ENCODE measurements at regions not wholly inside any gene's neighbourhood (a gene's known extent, or its start where the extent isn't known, plus 50 kb on each side); places are given as distances from the start of the nearest gene placed in this dataset.
"Not testable (repeated sequence)": the region's sequence is repeated elsewhere in the genome, so short reads cannot be mapped to it uniquely, and the experiment has no call there.

DNA sequence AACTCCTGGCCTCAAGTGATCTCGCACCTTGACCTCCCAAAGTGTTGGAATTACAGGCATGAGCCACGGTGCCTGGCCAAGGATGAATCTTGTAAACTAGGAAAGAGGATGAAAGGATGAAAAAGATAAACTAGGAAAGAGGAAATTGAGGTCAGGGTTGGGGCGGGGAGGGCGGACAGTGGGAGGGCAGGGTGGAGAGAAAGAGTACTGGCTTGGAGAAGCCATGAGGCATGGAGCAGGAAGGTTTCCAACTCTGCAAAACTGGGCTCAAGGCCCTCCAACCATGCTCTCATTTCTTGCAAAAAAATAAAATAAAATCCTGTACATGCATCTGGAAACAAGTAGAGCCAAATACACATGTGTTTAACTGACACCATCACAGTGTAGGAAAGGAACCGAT, 256.6 kb upstream of the SGK1 start:
- Histone ChIP-seq H3K4me3 (IDR thresholded peaks at IDR 0.05; ENCODE audit: insufficient read depth, low read depth, low read length) (no peak overlapping the region), H3K36me3 (ENCODE audit: insufficient read depth) (no peaks in the 10 kb centered on the region), H3K27ac (no peak overlapping the region), H3K9ac (no peak overlapping the region), H4K20me1 (ENCODE audit: insufficient read depth) (no peaks in the 10 kb centered on the region), H3K27me3 (ENCODE audit: insufficient read depth, low read depth) (no peaks in the 10 kb centered on the region), H3K4me1 (ENCODE audit: low read depth, poor library complexity, severe bottlenecking) (peaks cover 6% of the 10 kb centered on the region), H2AFZ (ENCODE audit: low read depth) (no peak overlapping the region), H3K4me2 (no peak overlapping the region), H3K79me2 (ENCODE audit: insufficient read depth, low read depth) (no peaks in the 10 kb centered on the region)
- TF ChIP-seq, protein P1, sequence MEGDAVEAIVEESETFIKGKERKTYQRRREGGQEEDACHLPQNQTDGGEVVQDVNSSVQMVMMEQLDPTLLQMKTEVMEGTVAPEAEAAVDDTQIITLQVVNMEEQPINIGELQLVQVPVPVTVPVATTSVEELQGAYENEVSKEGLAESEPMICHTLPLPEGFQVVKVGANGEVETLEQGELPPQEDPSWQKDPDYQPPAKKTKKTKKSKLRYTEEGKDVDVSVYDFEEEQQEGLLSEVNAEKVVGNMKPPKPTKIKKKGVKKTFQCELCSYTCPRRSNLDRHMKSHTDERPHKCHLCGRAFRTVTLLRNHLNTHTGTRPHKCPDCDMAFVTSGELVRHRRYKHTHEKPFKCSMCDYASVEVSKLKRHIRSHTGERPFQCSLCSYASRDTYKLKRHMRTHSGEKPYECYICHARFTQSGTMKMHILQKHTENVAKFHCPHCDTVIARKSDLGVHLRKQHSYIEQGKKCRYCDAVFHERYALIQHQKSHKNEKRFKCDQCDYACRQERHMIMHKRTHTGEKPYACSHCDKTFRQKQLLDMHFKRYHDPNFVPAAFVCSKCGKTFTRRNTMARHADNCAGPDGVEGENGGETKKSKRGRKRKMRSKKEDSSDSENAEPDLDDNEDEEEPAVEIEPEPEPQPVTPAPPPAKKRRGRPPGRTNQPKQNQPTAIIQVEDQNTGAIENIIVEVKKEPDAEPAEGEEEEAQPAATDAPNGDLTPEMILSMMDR (conservative IDR thresholded peaks at IDR 0.05; ENCODE audit: low read depth, low read length), result no peak

- not testable (repeated sequence) for H3K36me3 ChIP-seq (ENCODE audit: insufficient read depth); H3K79me2 ChIP-seq (ENCODE audit: insufficient read depth, low read depth); H3K27ac ChIP-seq; H3K4me3 ChIP-seq (IDR thresholded peaks at IDR 0.05; ENCODE audit: insufficient read depth, low read depth, low read length); H3K27me3 ChIP-seq (ENCODE audit: insufficient read depth, low read depth); H3K9ac ChIP-seq; H2AFZ ChIP-seq (ENCODE audit: low read depth); H4K20me1 ChIP-seq (ENCODE audit: insufficient read depth); H3K4me1 ChIP-seq (ENCODE audit: low read depth, poor library complexity, severe bottlenecking)
- 0 out of 2 replicates have a peak overlapping the region, but pooled peaks have one; percentile 3 for H3K4me2 ChIP-seq
These were observed 252.1 kb upstream of the SGK1 start for GRCh38 chr6:134569996-134570395.

GRCh38 chr6:134564705-134565104, 246.8 kb upstream of the SGK1 start:
- Histone ChIP-seq H3K4me2 (no peak overlapping the region), H3K4me3 (IDR thresholded peaks at IDR 0.05; ENCODE audit: insufficient read depth, low read depth, low read length) (no peak overlapping the region), H3K9ac (no peak overlapping the region), H4K20me1 (ENCODE audit: insufficient read depth) (no peaks in the 10 kb centered on the region), H2AFZ (ENCODE audit: low read depth) (no peak overlapping the region), H3K27me3 (ENCODE audit: insufficient read depth, low read depth) (no peaks in the 10 kb centered on the region), H3K27ac (no peak overlapping the region), H3K36me3 (ENCODE audit: insufficient read depth) (no peaks in the 10 kb centered on the region), H3K79me2 (ENCODE audit: insufficient read depth, low read depth) (no peaks in the 10 kb centered on the region), H3K4me1 (ENCODE audit: low read depth, poor library complexity, severe bottlenecking) (peaks cover 3% of the 10 kb centered on the region)
- TF ChIP-seq, protein P1 (conservative IDR thresholded peaks at IDR 0.05; ENCODE audit: low read depth, low read length), result no peak

DNA sequence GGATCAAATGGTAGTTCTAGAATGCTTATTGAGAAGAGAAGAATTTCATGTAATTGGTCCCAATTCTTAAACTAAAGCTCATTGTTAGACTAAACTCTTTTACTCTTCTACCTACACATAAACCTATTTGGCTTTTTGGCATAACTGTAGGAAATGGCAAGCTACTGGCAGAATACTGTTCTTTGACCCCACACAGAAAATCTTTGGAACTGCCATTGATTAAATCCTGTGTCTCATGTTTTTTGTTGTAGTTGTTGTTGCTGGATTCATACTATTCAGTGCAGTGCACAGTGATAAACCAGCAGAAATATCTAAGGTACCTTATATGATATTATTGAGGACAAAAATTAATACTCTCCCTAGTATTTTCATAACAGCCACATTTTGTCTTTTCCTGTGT, 242.1 kb upstream of the SGK1 start:
- Histone ChIP-seq H3K79me2 (ENCODE audit: insufficient read depth, low read depth) (no peaks in the 10 kb centered on the region), H3K27me3 (ENCODE audit: insufficient read depth, low read depth) (no peaks in the 10 kb centered on the region), H3K36me3 (ENCODE audit: insufficient read depth) (no peaks in the 10 kb centered on the region), H3K4me1 (ENCODE audit: low read depth, poor library complexity, severe bottlenecking) (no peaks in the 10 kb centered on the region), H3K4me3 (IDR thresholded peaks at IDR 0.05; ENCODE audit: insufficient read depth, low read depth, low read length) (no peak overlapping the region), H3K27ac (no peak overlapping the region), H4K20me1 (ENCODE audit: insufficient read depth) (no peaks in the 10 kb centered on the region), H2AFZ (ENCODE audit: low read depth) (no peak overlapping the region), H3K9ac (no peak overlapping the region), H3K4me2 (no peak overlapping the region)
- TF ChIP-seq, protein P1 (conservative IDR thresholded peaks at IDR 0.05; ENCODE audit: low read depth, low read length), result no peak

GRCh38 chr6:134557509-134557908, 239.6 kb upstream of the SGK1 start:
- H3K4me3 ChIP-seq (IDR thresholded peaks at IDR 0.05; ENCODE audit: insufficient read depth, low read depth, low read length), result no peak overlapping the region
- no peaks in the 10 kb centered on the region for H3K36me3 ChIP-seq (ENCODE audit: insufficient read depth)
- no peaks in the 10 kb centered on the region for H3K79me2 ChIP-seq (ENCODE audit: insufficient read depth, low read depth)
- H3K4me1 ChIP-seq (ENCODE audit: low read depth, poor library complexity, severe bottlenecking), result no peaks in the 10 kb centered on the region
- no peak overlapping the region for H3K9ac ChIP-seq
- no peak overlapping the region for H3K4me2 ChIP-seq
- H3K27ac ChIP-seq, result no peak overlapping the region
- no peaks in the 10 kb centered on the region for H3K27me3 ChIP-seq (ENCODE audit: insufficient read depth, low read depth)
- H2AFZ ChIP-seq (ENCODE audit: low read depth), result no peak overlapping the region
- no peaks in the 10 kb centered on the region for H4K20me1 ChIP-seq (ENCODE audit: insufficient read depth)
- TF ChIP-seq, protein P1 (conservative IDR thresholded peaks at IDR 0.05; ENCODE audit: low read depth, low read length), result no peak

Measured in KMS-11 (cell line).